ENCODE measurements at regions not wholly inside any gene's neighbourhood (a gene's known extent, or its start where the extent isn't known, plus 50 kb on each side); places are given as distances from the start of the nearest gene placed in this dataset.

DNA sequence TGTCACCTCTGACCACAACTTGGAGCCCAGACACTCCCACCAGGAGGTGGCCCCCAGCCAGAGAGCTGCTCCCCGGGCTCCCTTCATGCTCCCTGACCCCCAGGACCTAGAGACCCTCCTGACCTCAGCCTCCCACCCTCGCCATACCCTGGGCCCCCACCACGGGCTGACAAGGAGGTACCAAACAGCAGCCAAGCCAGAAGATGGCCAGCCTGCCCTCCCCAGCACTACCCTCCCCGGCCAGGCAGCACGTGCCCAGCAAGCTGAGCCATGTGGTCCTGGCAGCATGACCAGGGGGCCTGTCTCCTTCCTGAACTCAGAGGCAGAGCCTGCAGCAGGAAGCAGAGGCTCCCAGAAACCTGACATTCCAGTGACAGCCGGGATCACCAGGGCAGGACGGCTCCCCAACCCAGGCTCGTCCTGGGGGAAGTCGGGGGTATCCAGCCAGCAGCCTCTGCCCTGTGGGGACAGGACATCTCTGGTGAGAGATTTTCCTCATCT, 69.4 kb upstream of the GPC1 start:
- Histone ChIP-seq H3K9me3 (ENCODE audit: control insufficient read depth, low read length) (peaks cover 12% of the 10 kb centered on the region), H3K4me1 (ENCODE audit: control insufficient read depth, insufficient read depth, low read length, poor library complexity, severe bottlenecking) (peaks cover 20% of the 10 kb centered on the region), H3K36me3 (ENCODE audit: control insufficient read depth, insufficient read depth, low read length) (no peaks in the 10 kb centered on the region), H3K4me3 (ENCODE audit: extremely low read depth, insufficient read depth, low read length, poor library complexity, severe bottlenecking) (no peak overlapping the region), H3K27ac (ENCODE audit: low read depth, low read length, severe bottlenecking) (no peak overlapping the region)
- WGBS, 2 experiments (ENCODE audit: insufficient coverage in 2 of 2): 65 to 95% methylated on average over 4 to 8 of the region's 9 CpGs

GRCh38 chr2:240366901-240367300, 68.6 kb upstream of the GPC1 start:
- H3K4me1 ChIP-seq (ENCODE audit: control insufficient read depth, insufficient read depth, low read length, poor library complexity, severe bottlenecking): peaks cover 28% of the 10 kb centered on the region
- no peak overlapping the region for H3K4me3 ChIP-seq (ENCODE audit: extremely low read depth, insufficient read depth, low read length, poor library complexity, severe bottlenecking)
- WGBS, 2 experiments (ENCODE audit: insufficient coverage in 2 of 2): 95% methylated on average over 13 of the region's 19 CpGs
- H3K36me3 ChIP-seq (ENCODE audit: control insufficient read depth, insufficient read depth, low read length): no peaks in the 10 kb centered on the region
- no peak overlapping the region for H3K27ac ChIP-seq (ENCODE audit: low read depth, low read length, severe bottlenecking)
- peaks cover 3% of the 10 kb centered on the region for H3K9me3 ChIP-seq (ENCODE audit: control insufficient read depth, low read length)

GRCh38 chr2:240367721-240368120, 67.7 kb upstream of the GPC1 start:
- Histone ChIP-seq H3K27ac (ENCODE audit: low read depth, low read length, severe bottlenecking) (no peak overlapping the region), H3K36me3 (ENCODE audit: control insufficient read depth, insufficient read depth, low read length) (no peaks in the 10 kb centered on the region), H3K4me3 (ENCODE audit: extremely low read depth, insufficient read depth, low read length, poor library complexity, severe bottlenecking) (no peak overlapping the region), H3K9me3 (ENCODE audit: control insufficient read depth, low read length) (no peaks in the 10 kb centered on the region), H3K4me1 (ENCODE audit: control insufficient read depth, insufficient read depth, low read length, poor library complexity, severe bottlenecking) (peaks cover 37% of the 10 kb centered on the region)
- 94 to 97% methylated on average over 9 to 12 of the region's 15 CpGs for WGBS, 2 experiments (ENCODE audit: insufficient coverage in 2 of 2)

DNA sequence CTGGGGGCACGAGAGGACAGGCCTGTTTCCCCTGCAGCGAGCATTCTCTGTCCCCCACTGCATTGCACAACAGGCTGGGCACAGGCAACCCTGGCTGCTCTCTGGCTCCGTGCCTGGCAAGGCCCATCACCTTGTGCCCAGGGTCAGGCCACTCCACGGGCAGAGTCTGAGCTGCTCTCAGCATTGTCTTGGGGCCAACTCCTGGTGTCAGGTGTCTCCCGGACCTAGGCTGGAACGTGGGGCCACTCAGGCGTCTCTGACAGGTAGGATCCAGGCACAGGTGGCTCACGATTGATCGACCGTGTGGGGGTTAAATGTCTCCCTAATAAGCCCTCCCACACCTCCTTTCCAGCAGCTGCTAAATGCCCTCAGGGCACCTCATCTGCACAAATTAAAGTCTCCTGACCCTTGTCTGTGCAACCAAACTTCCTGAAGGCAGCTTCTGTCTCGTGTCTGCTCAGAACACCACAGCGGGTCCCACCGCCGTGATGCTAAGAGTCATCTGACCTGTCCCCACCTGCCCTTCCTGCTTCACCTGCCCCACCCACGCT, 66.6 kb upstream of the GPC1 start:
- Histone ChIP-seq H3K4me3 (ENCODE audit: extremely low read depth, insufficient read depth, low read length, poor library complexity, severe bottlenecking) (no peak overlapping the region), H3K4me1 (ENCODE audit: control insufficient read depth, insufficient read depth, low read length, poor library complexity, severe bottlenecking) (peaks cover 48% of the 10 kb centered on the region), H3K36me3 (ENCODE audit: control insufficient read depth, insufficient read depth, low read length) (no peaks in the 10 kb centered on the region), H3K27ac (ENCODE audit: low read depth, low read length, severe bottlenecking) (no peak overlapping the region), H3K9me3 (ENCODE audit: control insufficient read depth, low read length) (no peaks in the 10 kb centered on the region)
- 89 to 93% methylated on average over 15 of the region's 15 CpGs for WGBS, 2 experiments (ENCODE audit: insufficient coverage in 2 of 2)

DNA sequence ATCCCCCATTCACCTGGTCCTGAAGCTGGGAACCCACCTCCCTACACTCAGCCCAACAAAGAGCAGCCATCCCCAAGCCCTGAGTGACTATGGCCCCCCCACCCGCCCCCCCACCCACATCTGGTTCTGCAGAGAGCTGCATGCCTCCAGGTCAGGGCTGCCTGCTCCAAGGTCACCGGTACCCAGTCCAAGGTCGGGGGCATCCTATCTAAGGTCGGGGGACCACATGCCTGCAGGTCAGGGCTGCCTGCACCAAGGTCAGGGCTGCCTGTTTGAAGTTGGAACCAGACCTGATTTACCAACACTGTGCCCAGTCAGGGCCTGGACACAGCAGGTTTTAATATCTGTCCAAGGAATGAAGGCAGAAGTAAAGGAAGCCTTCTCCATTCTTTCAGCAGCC, 66.1 kb upstream of the GPC1 start:
- no peaks in the 10 kb centered on the region for H3K36me3 ChIP-seq (ENCODE audit: control insufficient read depth, insufficient read depth, low read length)
- peaks cover 51% of the 10 kb centered on the region for H3K4me1 ChIP-seq (ENCODE audit: control insufficient read depth, insufficient read depth, low read length, poor library complexity, severe bottlenecking)
- H3K4me3 ChIP-seq (ENCODE audit: extremely low read depth, insufficient read depth, low read length, poor library complexity, severe bottlenecking): no peak overlapping the region
- 88 to 90% methylated on average over 3 of the region's 4 CpGs for WGBS, 2 experiments (ENCODE audit: insufficient coverage in 2 of 2)
- no peaks in the 10 kb centered on the region for H3K9me3 ChIP-seq (ENCODE audit: control insufficient read depth, low read length)
- H3K27ac ChIP-seq (ENCODE audit: low read depth, low read length, severe bottlenecking): peak overlapping the region; percentile 64

DNA sequence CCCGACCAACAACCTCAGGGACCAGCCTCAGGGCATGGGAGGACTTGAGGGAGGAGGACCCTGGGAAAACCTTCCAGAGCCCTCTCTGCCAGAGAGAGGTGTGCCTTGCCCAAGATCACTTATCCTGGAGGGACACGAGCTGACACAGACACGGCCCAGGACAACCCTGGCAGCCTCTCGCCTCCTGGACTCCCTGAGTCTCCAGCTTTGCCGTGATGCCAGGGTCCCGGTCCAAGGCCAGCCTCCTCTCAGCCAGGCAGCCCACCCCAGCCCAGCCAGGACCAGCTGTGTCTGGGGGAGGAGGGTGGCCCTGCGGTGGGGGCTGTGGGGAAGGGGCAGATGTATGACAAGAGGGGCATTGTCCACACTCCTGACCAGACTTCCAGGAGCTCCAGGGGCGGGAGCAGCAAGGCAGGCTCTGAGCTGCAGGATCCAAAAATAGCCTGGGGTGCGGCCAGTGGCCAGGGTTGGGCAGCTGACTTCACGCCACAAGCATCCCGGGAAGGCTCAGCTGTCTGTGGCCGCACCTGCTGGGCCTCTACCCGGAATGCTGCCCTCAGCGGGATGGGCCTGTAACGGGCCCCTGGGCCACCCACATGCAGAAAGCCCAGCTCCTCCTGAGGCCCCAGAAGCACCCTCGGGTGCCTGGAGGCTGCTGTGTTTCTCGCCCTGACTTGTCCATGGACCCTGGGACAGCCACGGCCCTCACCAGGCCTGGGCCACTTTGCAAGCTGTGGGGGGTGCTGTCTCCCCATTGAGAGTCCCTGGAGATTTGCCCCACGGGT, 65.5 kb upstream of the GPC1 start:
- Histone ChIP-seq H3K9me3 (ENCODE audit: control insufficient read depth, low read length) (no peaks in the 10 kb centered on the region), H3K4me1 (ENCODE audit: control insufficient read depth, insufficient read depth, low read length, poor library complexity, severe bottlenecking) (peaks cover 53% of the 10 kb centered on the region), H3K36me3 (ENCODE audit: control insufficient read depth, insufficient read depth, low read length) (no peaks in the 10 kb centered on the region), H3K27ac (ENCODE audit: low read depth, low read length, severe bottlenecking) (peak overlapping the region; percentile 64), H3K4me3 (ENCODE audit: extremely low read depth, insufficient read depth, low read length, poor library complexity, severe bottlenecking) (no peak overlapping the region)
- WGBS, 2 experiments (ENCODE audit: insufficient coverage in 2 of 2): 69 to 78% methylated on average over 13 to 15 of the region's 19 CpGs

DNA sequence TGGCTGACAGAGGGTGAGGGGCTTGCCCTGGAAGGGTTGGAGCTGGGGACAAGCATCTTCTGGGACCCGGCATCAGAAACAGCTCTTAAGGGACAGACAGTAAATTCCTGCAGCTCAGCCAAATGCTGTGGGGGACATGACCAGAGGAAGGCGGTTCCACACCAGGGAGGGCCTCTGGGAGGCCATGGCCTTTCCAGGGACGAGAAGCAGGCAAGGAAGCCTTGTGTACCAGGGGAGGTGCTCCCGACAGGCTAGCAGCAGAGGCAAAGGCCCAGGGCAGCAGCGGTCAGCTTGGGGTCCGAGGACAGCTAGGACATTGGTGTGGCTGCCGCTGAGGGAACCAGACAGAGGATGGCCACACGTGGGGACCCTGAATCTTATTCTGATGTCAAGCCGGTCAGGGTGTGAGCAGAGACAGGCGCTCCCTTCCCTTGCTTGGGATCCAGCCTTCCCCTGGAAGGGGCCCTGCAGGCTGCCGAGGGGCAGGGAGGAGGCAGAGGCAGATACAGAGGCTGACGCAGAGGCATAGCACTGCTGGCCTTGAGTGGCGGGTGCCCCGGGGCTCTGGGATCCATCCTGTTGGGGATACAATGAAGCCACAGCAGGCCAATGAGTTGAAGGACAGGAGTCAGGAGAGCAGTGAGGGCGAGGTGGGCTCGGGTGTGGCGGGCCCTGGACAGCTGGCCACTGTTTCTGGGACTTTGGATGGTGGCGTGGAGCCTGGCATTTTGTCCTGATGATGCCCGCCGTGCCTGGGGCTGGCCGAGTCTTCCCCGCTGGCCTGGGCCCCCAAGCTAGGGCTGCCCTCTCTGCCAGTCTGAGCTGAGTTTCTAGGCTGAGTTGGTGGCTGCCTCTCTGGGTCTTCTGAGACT, 64.1 kb upstream of the GPC1 start:
- Histone ChIP-seq H3K4me3 (ENCODE audit: extremely low read depth, insufficient read depth, low read length, poor library complexity, severe bottlenecking) (no peak overlapping the region), H3K27ac (ENCODE audit: low read depth, low read length, severe bottlenecking) (no peak overlapping the region), H3K4me1 (ENCODE audit: control insufficient read depth, insufficient read depth, low read length, poor library complexity, severe bottlenecking) (peaks cover 52% of the 10 kb centered on the region), H3K9me3 (ENCODE audit: control insufficient read depth, low read length) (no peaks in the 10 kb centered on the region), H3K36me3 (ENCODE audit: control insufficient read depth, insufficient read depth, low read length) (no peaks in the 10 kb centered on the region)
- WGBS, 2 experiments (ENCODE audit: insufficient coverage in 2 of 2): 81 to 89% methylated on average over 14 to 18 of the region's 22 CpGs

- no peak overlapping the region for H3K27ac ChIP-seq (ENCODE audit: low read depth, low read length, severe bottlenecking)
- peaks cover 56% of the 10 kb centered on the region for H3K4me1 ChIP-seq (ENCODE audit: control insufficient read depth, insufficient read depth, low read length, poor library complexity, severe bottlenecking)
- WGBS, 2 experiments (ENCODE audit: insufficient coverage in 2 of 2): 86 to 87% methylated on average over 5 of the region's 5 CpGs
- no peaks in the 10 kb centered on the region for H3K36me3 ChIP-seq (ENCODE audit: control insufficient read depth, insufficient read depth, low read length)
- no peaks in the 10 kb centered on the region for H3K9me3 ChIP-seq (ENCODE audit: control insufficient read depth, low read length)
- no peak overlapping the region for H3K4me3 ChIP-seq (ENCODE audit: extremely low read depth, insufficient read depth, low read length, poor library complexity, severe bottlenecking)
These were observed 63.4 kb upstream of the GPC1 start for GRCh38 chr2:240372101-240372500.

DNA sequence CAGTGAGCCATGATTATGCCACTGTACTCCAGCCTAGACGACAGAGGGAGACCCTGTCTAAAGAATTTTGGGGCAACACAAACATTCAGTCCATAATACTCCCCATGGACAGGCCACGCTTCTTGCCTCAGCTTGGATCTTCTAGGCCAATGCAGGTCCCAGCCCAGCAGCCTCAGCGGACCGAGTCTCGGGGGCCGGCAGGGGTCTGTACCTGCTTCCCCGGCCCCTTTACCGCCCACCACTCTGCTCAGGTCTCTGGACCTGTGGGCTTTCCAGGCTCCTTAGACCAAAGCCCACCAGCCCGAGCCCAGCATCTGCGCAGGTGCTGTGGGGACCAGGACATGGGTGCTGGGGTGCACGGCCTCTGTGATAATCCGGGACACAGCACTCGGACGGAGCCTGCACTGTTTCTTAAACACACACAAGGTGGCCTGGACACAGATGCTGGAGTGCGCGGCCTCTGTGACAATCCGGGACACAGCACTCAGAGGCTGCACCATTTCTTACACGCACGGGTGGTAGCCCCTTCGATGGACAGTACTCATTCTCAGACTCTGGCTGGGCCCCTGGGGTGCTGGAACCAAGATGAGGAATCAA, 62.1 kb upstream of the GPC1 start:
- Histone ChIP-seq H3K4me3 (ENCODE audit: extremely low read depth, insufficient read depth, low read length, poor library complexity, severe bottlenecking) (no peak overlapping the region), H3K4me1 (ENCODE audit: control insufficient read depth, insufficient read depth, low read length, poor library complexity, severe bottlenecking) (peaks cover 59% of the 10 kb centered on the region), H3K36me3 (ENCODE audit: control insufficient read depth, insufficient read depth, low read length) (no peaks in the 10 kb centered on the region), H3K9me3 (ENCODE audit: control insufficient read depth, low read length) (no peaks in the 10 kb centered on the region), H3K27ac (ENCODE audit: low read depth, low read length, severe bottlenecking) (peak overlapping the region; percentile 80)
- WGBS, 2 experiments (ENCODE audit: insufficient coverage in 2 of 2): 97 to 99% methylated on average over 16 to 20 of the region's 20 CpGs

DNA sequence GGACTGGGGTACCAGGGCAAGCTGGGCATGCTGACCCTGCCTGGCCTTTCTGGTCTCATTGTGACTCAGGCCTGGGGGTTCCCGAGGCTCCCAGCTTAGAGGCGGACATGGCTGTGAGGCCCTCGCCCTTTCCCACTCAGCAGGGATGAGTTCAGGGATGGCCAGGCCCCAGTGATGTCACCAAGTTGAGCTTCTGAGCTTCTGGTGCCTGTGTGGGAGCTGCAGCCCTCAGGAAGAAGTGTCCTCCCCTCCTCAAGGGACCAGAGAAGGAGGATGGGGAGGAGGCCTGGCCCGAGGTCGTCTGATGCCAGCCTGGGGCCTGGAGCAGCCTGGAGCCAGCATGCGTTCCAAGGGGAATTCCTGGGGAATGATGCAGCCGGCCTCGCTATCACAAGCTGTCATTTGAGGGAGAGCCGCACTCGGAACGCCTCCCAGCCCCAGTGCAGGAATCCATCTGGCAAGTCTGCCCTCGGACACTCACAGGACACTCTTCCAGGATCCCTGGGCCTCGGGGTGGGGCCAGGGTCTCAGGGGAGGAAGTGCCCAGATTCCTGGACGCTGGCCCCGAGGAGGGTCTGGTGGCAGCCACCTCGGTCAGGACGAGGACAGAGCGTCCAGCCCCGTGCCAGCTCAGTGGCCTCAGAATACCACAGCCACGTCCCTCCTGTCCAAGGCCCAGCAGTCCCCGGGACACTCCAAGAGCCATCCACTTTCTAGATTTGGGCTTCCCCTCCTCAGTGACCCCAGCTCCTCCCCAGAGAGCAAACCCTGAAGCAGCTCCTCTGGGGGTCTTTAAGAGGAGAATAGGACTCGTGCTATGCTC, 61.2 kb upstream of the GPC1 start:
- WGBS, 2 experiments (ENCODE audit: insufficient coverage in 2 of 2): 55 to 66% methylated on average over 20 to 21 of the region's 22 CpGs
- Histone ChIP-seq H3K4me1 (ENCODE audit: control insufficient read depth, insufficient read depth, low read length, poor library complexity, severe bottlenecking) (peaks cover 58% of the 10 kb centered on the region), H3K9me3 (ENCODE audit: control insufficient read depth, low read length) (no peaks in the 10 kb centered on the region), H3K27ac (ENCODE audit: low read depth, low read length, severe bottlenecking) (peak overlapping the region; percentile 80), H3K4me3 (ENCODE audit: extremely low read depth, insufficient read depth, low read length, poor library complexity, severe bottlenecking) (no peak overlapping the region), H3K36me3 (ENCODE audit: control insufficient read depth, insufficient read depth, low read length) (no peaks in the 10 kb centered on the region)
